Aorta (tissue), 5 donors: ENCODE measurements at regions not wholly inside any gene's neighbourhood (a gene's known extent, or its start where the extent isn't known, plus 50 kb on each side); places are given as distances from the start of the nearest gene placed in this dataset.

ENCODE experiments used
- ATAC-seq: fragments of 200-7000 bp; cut with Tn5 transposase; one replicate; pipeline ENCODE4 v1.9.1; 2022; ENCODE audit warnings: moderate library complexity; ENCODE audit not compliant: low FRiP score
- DNase-seq, 2 donors: peaks; one replicate each; pipeline ENCODE4 v3.0.0-alpha.2; 2020
- H3K27ac ChIP-seq, 2 donors: one replicate each; pipeline ENCODE4 v1.5.1; 2013; ENCODE audit warnings: low read length in 2 of 2, mild to moderate bottlenecking in 2 of 2, moderate library complexity in 2 of 2, control low read depth in 1 of 2, inconsistent platforms in 1 of 2, low read depth in 1 of 2
- H3K27me3 ChIP-seq, 2 donors: one replicate each; pipeline ENCODE4 v1.6.1; 2013; ENCODE audit warnings: control low read depth in 1 of 2, low read length in 1 of 2, mild to moderate bottlenecking in 1 of 2, moderate library complexity in 1 of 2; ENCODE audit not compliant: insufficient read depth in 2 of 2, control insufficient read depth in 1 of 2
- H3K36me3 ChIP-seq, 2 donors: one replicate each; pipeline ENCODE4 v1.6.1; 2013; ENCODE audit warnings: control low read depth in 1 of 2, low read length in 1 of 2, mild to moderate bottlenecking in 1 of 2; ENCODE audit not compliant: insufficient read depth in 2 of 2, control insufficient read depth in 1 of 2
- H3K4me1 ChIP-seq, 2 donors: one replicate each; pipeline ENCODE4 v1.6.1; 2013; ENCODE audit warnings: low read length in 2 of 2, control low read depth in 1 of 2, mild to moderate bottlenecking in 1 of 2, moderate library complexity in 1 of 2; ENCODE audit not compliant: insufficient read depth in 2 of 2, control insufficient read depth in 1 of 2
- H3K4me3 ChIP-seq, 2 donors: one replicate each; pipeline ENCODE4 v1.5.1; 2013; ENCODE audit warnings: low read length in 2 of 2, control low read depth in 1 of 2, mild to moderate bottlenecking in 1 of 2
- H3K9me3 ChIP-seq: one replicate; pipeline ENCODE4 v1.6.1; 2013; ENCODE audit warnings: mild to moderate bottlenecking, low read length; ENCODE audit not compliant: control insufficient read depth
- WGBS, 2 donors: extraction: QIAGEN DNeasy Blood & Tissue Kit; methylation state at CpG; one replicate each; pipeline ENCODE4 v1.1.7; 2013; 5-methylcytosine and 5-hydroxymethylcytosine counted together
- intact Hi-C, 2 donors: fragments of 100-400 bp; cut with DNase I; formaldehyde crosslinking; loops; one replicate each; pipeline versions ENCODE4 v1.14.2 to v1.15.0; 2022
- donor health status: healthy with polysubstance abuse.
- donor health status: Bipolar disorder and iron deficiency.
- donor health status: DM: no; HTN: no; CAD: no.
- donor health status: DM: no; HTN: no; CAD: no.
- donor health status: DM: yes; HTN: yes; CAD: no.

DNA sequence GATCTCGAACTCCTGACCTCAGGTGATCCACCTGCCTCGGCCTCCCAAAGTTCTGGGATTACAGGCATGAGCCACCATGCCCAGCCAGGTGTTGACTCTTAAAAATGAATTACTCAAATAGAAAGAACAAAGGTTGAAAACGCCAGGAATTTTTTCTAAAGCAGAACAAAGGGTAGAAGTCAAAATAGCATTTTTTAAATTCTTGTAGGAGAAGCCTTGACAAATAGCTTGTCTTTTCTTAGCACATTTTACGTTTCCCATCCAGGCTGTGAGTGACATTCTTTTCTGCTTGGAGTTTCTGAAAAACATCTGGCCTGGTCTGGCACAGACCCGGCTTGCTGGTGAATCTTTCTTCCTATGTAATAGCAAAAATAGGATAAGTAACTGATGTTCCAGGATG lies 169.4 kb upstream of the ZNF462 start:
- ATAC-seq = no peak

DNA sequence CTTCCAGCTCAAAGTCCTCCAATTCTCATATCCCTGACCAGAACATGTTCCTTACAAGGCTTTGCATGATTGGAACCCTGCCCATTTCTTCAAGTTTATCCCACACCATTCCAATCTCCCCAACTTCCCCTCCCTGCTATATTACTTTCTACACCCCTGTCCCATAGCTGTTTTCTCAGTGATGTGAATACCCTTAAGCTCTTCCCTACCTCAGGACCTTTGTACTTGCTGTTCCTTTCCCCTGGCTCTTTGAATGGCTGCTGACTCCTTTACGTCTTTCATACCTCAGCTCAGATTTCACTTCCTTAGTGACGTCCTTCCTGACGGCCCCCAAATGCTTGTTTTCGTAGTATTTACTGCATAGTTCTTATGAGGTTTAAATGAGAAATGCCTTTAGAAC lies 166.2 kb upstream of the ZNF462 start:
- Histone ChIP-seq H3K9me3 (no peaks in the 10 kb centered on the region), H3K27me3 (no peaks in the 10 kb centered on the region), H3K27ac (no peak overlapping the region), H3K4me3 (no peak overlapping the region), H3K4me1 (no peaks in the 10 kb centered on the region), H3K36me3 (no peaks in the 10 kb centered on the region)
- WGBS, 2 donors = 70 to 84% methylated on average over 4 of the region's 4 CpGs
- no peak for ATAC-seq
- intact Hi-C loops = loop anchor here in 1 of 2 donors (10.0 kb wide), 1 partner anchor 168 kb away; the partner anchor contains the start of gene ZNF462
- no peak for DNase-seq

More for the DNA sequence above, 169.4 kb upstream of the ZNF462 start:
- intact Hi-C loops = loop anchor here in 1 of 2 donors (10.0 kb wide), 1 partner anchor 171 kb away; the partner anchor contains the start of gene ZNF462
- no peaks in the 10 kb centered on the region for H3K27me3 ChIP-seq
- no peaks in the 10 kb centered on the region for H3K4me1 ChIP-seq
- no peak overlapping the region for H3K27ac ChIP-seq
- no peak overlapping the region for H3K4me3 ChIP-seq
- WGBS, 2 donors = 45 to 67% methylated on average over 5 of the region's 5 CpGs
- H3K36me3 ChIP-seq = no peaks in the 10 kb centered on the region
- no peaks in the 10 kb centered on the region for H3K9me3 ChIP-seq
- DNase-seq = no peak

- Histone ChIP-seq H3K9me3 (no peaks in the 10 kb centered on the region), H3K4me3 (no peak overlapping the region), H3K27ac (no peak overlapping the region), H3K4me1 (no peaks in the 10 kb centered on the region), H3K36me3 (no peaks in the 10 kb centered on the region), H3K27me3 (no peaks in the 10 kb centered on the region)
- intact Hi-C loops = loop anchor here in 1 of 2 donors (10.0 kb wide), 1 partner anchor 167 kb away; the partner anchor contains the start of gene ZNF462
- DNase-seq (no peak), ATAC-seq (no peak)
- 35 to 42% methylated on average over 8 of the region's 8 CpGs for WGBS, 2 donors
These were observed 165.6 kb upstream of the ZNF462 start for GRCh38 chr9:106697390-106697749.

DNA sequence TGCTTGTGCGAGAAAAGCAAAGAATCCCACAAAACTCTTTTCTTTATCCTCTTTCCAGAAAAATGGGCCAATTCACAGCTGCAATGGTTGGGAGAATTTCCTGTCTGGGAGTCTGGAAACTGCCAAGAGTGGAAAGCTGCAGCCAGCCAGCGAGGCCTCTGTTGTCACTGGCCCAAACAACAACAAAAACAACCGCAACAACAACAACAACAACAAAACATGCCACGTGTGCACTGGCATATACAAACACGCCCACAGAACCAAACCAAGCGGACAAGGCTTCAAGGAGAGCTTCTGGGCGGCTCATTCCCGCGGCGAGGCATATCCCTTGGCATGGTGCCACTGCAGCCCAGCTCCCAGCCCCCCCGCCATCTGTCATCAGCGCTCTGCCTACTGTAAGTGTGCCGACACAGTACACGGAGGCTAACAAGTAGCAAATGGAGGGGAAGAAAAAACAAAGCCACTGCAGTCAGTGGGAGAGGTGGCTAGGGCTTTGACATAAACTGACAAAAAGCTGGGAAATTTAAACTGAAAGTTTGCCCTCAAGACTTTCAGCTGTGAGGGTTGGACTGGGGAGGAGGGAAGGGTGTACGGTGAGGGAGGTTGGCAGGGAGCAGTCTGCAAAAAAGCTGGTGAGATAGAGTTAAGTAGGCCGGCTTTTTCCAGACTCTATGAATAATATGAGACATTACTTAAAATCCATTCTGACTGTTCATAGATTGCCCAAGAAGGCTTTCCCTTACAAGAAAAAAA lies 165.0 kb upstream of the ZNF462 start:
- 5 to 7% methylated on average over 16 of the region's 16 CpGs for WGBS, 2 donors
- Histone ChIP-seq H3K36me3 (no peaks in the 10 kb centered on the region), H3K4me1 (no peaks in the 10 kb centered on the region), H3K27me3 (no peaks in the 10 kb centered on the region), H3K27ac (no peak overlapping the region), H3K9me3 (no peaks in the 10 kb centered on the region), H3K4me3 (peak overlapping the region; percentile 1 to 4)
- intact Hi-C loops = loop anchor here in 1 of 2 donors (10.0 kb wide), 1 partner anchor 167 kb away; the partner anchor contains the start of gene ZNF462
- ATAC-seq (peak; percentile 79), DNase-seq (peak; percentile 77 to 91)

GRCh38 chr9:106700676-106701075 lies 162.3 kb upstream of the ZNF462 start:
- peaks cover 0 to 1% of the 10 kb centered on the region in 2 donors for H3K27me3 ChIP-seq
- H3K36me3 ChIP-seq = no peaks in the 10 kb centered on the region
- H3K4me3 ChIP-seq = no peak overlapping the region
- ATAC-seq = no peak
- no peaks in the 10 kb centered on the region for H3K9me3 ChIP-seq
- no peaks in the 10 kb centered on the region for H3K4me1 ChIP-seq
- intact Hi-C loops = no loop called here
- DNase-seq = no peak
- H3K27ac ChIP-seq = no peak overlapping the region

DNA sequence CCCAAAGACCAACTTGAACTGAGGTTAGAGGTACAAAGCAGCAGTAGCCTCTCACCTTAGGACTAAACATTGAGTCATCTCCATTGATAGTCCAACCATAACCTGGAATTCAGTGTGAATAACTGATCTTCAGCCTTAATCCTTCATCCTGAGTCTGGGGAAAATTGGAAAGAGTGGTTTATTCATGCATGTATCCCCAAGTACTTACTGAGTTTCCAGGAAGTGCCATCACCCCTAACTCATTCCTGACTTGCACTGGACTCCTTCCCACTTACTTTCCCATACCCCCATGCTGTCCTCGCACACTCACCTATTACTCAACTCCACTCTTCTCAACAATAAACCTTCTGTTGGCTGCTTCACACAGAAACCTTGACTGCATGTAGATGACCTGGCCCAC lies 161.4 kb upstream of the ZNF462 start:
- DNase-seq (no peak), ATAC-seq (no peak)
- H3K27ac ChIP-seq = no peak overlapping the region
- H3K4me1 ChIP-seq = no peaks in the 10 kb centered on the region
- no peak overlapping the region for H3K4me3 ChIP-seq
- WGBS, 2 donors = 88 to 94% methylated on average over 1 of the region's 1 CpG
- peaks cover 0 to 1% of the 10 kb centered on the region in 2 donors for H3K27me3 ChIP-seq
- intact Hi-C loops = no loop called here
- no peaks in the 10 kb centered on the region for H3K9me3 ChIP-seq
- no peaks in the 10 kb centered on the region for H3K36me3 ChIP-seq

- H3K36me3 ChIP-seq = no peaks in the 10 kb centered on the region
- no peaks in the 10 kb centered on the region for H3K9me3 ChIP-seq
- DNase-seq (no peak), ATAC-seq (no peak)
- no peak overlapping the region for H3K27ac ChIP-seq
- H3K4me1 ChIP-seq = peaks cover 0 to 3% of the 10 kb centered on the region in 2 donors
- 65 to 70% methylated on average over 5 of the region's 5 CpGs for WGBS, 2 donors
- H3K4me3 ChIP-seq = no peak overlapping the region
- intact Hi-C loops = no loop called here
- H3K27me3 ChIP-seq = peaks cover 0 to 1% of the 10 kb centered on the region in 2 donors
These were observed 158.8 kb upstream of the ZNF462 start for GRCh38 chr9:106704056-106704615.

GRCh38 chr9:106707291-106707690 lies 155.7 kb upstream of the ZNF462 start:
- intact Hi-C loops = no loop called here
- Histone ChIP-seq H3K4me1 (peaks cover 0 to 3% of the 10 kb centered on the region in 2 donors), H3K4me3 (no peak overlapping the region), H3K36me3 (no peaks in the 10 kb centered on the region), H3K27ac (no peak overlapping the region), H3K9me3 (no peaks in the 10 kb centered on the region), H3K27me3 (peaks cover 0 to 1% of the 10 kb centered on the region in 2 donors)
- WGBS, 2 donors = 68 to 76% methylated on average over 1 of the region's 1 CpG
- no peak for ATAC-seq
- DNase-seq = no peak
